DMS153 treated with DMSO at 0.1 percent for 48 hours (cell line): ENCODE measurements at regions not wholly inside any gene's neighbourhood (a gene's known extent, or its start where the extent isn't known, plus 50 kb on each side); places are given as distances from the start of the nearest gene placed in this dataset.

ENCODE experiments used
- DNase-seq: peaks from one replicate; lab custom pipeline; 2025; ENCODE audit not compliant: unreplicated experiment; lab: John Stamatoyannopoulos, UW

GRCh38 chr10:125283836-125284614 lies 123.7 kb upstream of the CTBP2 start:
- no peak for DNase-seq

GRCh38 chr10:125283191-125283835 lies 123.0 kb upstream of the CTBP2 start:
- peak; percentile 66 for DNase-seq

- no peak for DNase-seq
Measured at GRCh38 chr10:125281091-125281490, 120.7 kb upstream of the CTBP2 start.

DNA sequence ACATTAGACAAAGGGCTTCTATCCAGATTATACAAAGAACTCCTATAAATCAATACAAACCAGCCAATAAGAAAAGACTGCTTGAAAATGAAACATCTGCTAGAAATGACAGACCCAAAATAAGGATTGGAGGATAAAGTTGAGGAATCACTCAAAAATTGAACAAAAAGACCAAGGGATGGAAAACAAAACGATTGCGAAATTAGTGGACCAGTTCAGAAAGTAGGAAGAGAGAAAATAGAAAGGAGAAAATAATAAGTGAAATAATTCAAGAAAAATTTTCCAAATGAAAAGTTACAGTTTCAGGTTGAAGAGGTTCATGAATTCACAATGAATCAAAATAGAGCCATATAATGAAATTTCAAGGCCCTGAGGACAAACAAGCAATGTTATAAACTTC lies 115.8 kb upstream of the CTBP2 start:
- no peak for DNase-seq

- DNase-seq = no peak
Measured at GRCh38 chr10:125274961-125275360, 114.6 kb upstream of the CTBP2 start.

DNA sequence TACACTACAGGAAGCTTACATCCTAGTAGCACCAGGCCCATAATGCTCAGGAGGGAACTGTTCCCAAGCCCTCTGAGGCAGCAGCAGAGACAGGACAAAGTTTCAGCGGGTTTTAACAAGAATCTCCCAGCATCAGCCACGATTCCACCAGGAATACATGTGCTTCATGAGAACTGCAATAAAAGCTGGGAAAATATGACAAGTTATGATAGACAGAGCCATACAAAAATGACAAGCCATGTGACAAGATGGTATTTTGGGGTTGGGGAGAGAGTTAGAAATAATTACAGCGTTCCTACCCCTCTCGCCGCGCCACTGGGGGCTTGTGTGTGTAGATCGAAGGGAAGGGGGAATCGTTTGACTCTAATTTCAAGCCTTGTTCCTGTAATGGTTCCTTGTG lies 112.7 kb upstream of the CTBP2 start:
- DNase-seq = no peak

GRCh38 chr10:125269716-125270115 lies 109.4 kb upstream of the CTBP2 start:
- DNase-seq = no peak

DNA sequence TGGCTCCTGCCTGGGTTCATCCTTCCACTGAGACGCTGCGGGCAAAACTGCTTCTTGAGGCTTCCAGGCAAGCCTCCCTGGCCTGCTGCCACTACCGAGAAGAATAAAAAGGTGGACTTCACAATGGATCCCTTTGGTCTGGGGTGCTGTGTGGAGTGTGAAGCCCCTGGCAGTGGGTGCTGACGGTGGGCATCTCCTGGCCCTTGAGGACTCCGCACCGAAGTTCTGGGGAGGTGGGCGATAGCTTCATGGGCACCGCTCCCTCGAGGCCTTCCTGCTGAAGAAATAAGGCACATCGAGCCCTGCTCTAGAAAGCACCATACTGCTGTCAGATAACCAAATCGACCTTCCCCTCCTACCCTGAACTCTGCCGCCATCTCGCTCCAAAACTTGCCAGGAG lies 106.6 kb upstream of the CTBP2 start:
- no peak for DNase-seq

- no peak for DNase-seq
Measured at GRCh38 chr10:125266541-125266940, 106.2 kb upstream of the CTBP2 start.

DNA sequence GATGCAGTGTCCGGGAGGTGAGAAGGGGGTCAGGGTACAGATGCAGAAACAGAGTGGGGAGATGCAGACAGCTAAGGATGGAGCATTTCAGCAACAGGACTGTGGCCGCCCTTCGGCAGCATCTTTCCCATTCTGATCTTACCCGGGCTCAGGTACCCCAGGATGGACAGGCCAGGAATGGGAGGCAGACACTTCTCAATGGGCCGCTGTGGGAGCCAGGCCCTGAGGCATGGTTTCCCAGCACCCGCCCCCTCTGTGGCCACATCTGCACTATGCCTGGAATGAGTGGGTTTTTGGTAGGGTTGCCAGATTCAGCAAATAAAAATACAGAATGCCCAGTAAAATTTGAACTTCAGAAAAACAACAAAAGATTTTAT lies 105.2 kb upstream of the CTBP2 start:
- DNase-seq = no peak

DNA sequence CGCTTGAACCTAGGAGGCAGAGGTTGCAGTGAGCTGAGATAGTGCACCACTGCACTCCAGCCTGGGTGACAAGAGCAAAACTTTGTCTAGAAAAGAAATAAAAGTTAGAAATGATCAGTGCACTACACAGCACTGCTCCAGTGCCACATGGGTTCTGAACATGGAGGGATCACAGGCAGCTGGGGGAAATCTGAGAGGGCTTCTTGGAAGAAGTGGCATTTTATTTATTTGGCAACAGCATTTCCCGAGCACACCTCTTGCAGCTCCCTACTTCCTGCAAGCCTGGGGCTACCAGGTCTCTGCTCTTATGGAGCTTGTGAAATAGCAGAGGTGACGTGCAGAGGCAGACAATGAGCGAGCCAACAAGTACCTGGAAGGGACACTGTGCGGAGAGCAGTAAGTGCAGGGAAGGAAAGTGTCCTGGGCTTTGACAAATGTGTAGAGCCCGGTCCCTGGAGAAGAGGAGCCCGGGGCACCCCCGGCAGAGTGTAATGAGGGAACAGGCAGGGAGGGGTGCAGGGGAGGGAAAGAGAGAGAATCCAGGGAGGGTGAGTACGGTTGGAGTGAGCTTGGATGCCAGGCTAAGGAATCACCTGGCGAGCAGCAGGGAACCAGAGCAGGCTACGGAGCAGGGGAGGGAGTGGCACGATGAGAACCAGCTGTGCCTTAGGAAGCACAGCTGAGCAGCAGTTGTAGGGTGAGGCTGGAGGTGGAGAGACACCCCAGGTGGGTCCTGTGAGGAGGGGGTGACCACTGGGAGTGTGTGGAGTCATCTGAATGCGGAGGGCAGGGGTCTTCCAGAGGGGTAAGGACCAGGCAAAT lies 104.6 kb upstream of the CTBP2 start:
- DNase-seq = no peak

DNA sequence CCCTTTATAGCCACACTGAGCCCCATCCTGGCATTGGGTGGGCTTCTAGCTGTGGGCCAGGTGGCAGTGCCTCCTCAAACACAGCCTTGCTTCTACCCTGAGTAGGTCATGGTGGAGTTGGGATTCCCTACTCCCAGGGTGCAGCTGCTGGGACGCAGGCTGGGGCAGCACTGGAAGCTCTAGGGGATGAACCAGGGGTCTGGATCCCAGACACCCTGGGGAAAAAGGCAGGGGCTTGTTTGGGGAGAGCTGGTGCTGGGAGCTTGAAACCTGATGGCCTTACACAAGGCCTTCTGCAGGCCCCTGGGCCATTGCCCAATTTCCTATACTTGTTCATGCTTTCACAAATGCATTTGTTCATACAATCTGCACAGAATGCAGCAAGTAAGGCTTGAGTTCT lies 103.7 kb upstream of the CTBP2 start:
- DNase-seq = no peak

DNA sequence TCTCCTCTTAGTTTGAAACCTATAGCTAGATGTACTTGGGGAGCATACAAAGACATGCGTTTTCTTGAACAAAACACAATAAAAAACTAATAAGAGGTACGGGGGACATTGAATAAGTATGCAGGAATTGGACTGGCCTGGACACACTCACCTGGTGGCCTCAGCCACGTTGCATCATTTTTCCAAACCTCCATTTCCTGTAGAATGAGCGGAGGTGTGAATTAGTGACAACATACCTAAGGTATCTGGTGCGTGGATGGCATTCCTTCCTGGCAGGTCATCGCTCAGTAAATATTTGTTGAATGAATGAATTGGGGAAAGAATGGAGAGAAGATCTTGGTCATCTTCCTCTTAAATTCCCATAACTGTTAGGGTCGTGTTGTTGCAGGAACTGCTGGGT lies 103.2 kb upstream of the CTBP2 start:
- no peak for DNase-seq

DNA sequence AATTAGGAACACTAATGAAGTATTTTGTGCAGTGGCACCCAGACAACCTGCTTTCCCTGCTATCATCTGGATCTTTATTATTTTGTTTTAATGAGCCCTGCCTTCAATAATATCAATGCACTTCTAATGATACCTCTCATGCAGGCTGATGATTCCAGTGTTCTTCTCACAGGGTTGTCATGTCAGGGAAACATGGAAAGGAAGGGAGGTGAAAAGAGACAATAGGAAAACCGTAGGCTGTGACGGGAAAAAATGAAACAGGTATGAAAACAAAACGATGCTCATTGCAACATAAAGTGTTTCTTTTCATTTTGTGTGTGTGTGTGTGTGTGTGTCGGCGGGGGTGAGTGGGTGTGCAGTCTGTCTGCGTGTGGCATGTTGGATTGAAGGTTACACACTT lies 102.6 kb upstream of the CTBP2 start:
- DNase-seq = no peak

DNA sequence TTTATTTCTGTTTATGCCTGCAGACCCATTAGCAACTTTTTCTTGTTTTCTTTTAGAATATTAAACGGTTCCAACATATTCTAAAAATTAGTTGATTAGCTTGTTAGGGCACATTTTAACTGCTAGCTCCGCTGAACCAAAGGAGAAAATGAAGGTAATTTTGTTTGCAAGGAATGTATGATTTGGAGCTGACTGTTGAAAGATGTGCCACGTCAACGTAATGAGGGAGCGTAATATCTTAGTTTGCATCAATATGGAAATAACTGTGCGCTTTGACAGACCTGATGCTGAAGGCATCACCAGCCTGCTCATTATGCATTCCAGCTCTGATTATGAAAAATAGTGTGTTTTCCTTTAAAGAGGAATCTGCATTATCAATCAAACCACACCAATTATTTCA lies 102.0 kb upstream of the CTBP2 start:
- no peak for DNase-seq

DNA sequence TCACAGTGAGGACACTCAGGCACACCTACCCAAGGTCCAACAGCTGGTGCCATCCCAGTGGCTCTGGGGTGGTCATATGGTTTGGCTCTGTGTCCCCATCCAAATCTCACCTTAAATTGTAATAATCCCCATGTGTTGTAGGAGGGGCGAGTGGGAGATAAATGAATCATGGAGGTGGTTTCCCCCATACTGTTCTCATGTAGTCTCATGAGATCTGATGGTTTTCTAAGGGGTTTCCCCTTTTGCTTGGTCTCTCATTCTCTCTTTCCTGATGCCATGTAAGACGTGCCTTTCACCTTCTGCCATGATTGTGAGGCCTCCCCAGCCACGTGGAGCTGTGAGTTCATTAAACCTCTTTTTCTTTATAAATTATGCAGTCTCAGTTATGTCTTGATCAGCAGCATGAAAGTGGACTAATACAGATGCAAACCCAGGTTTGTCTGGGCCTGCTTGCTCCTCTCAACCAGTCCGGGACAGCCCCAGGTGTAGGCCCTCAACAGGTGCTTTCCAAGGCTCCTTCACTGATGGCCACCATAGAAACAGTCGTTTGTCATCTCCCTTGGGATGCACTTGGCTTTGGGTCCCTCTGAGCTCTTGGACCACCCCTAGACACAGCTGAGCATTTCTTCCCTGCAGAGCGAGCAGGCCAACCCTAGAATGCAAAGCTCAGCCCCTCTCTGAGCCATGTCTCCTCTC lies 101.3 kb upstream of the CTBP2 start:
- no peak for DNase-seq

DNA sequence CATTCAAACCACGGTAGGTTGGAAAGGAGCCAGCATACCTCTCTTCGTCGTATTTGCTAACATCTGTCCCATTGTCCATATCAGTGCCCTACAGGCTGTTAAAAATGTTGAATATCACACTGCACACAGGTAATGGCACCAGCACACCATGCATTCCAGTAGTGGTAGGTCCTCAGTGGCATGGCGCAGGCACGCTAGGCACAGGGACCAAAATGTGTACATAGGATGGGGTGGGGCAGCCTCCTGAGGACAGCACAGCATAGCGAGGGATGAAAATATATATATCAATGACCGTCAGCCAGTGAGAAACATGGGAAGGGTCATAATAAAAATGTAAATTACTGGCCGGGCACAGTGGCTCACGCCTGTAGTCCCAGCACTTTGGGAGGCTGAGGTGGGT lies 99.9 kb upstream of the CTBP2 start:
- no peak for DNase-seq

DNA sequence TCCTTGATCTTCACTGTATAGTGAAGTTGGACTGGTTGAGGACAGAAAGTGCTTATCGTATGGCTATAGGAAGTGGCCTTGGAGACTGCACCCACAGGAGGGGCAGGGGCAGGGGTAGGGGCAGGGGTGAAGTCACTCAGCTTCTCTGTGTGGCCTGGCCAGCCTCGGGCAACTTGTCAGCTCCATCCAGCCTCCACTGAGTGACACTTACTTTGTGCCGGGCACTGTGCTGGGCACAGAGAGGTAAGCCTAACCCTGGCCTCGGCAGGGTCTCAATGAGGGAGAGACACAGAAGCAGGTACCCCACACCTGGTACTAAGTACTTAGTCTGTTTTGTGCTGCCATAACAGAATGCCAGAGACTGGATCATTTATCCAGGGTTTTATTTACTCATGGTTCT lies 99.3 kb upstream of the CTBP2 start:
- DNase-seq = no peak

DNA sequence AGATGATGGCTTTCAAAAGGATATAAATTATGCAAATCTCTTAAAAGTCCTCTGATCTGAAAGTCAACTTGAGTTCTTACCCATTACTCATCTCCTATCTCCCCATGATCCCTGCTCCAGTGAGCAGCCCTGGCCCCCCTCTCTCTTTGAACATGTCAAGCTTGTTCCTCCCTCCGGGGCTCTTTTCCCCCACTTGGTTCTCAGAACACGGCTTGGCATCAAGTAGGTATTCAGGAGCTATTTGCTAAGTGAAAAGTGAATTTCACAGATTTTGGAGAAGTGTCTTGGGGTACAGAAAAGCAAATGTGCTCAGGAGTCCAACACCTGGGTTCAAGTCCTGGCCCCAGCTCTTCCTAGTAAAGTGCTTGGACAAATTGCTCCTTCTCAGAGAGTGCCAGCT lies 98.3 kb upstream of the CTBP2 start:
- no peak for DNase-seq

- DNase-seq = no peak
Measured at GRCh38 chr10:125257521-125258108, 97.3 kb upstream of the CTBP2 start.

GRCh38 chr10:125256026-125256425 lies 95.7 kb upstream of the CTBP2 start:
- no peak for DNase-seq
